ENCODE measurements at regions not wholly inside any gene's neighbourhood (a gene's known extent, or its start where the extent isn't known, plus 50 kb on each side); places are given as distances from the start of the nearest gene placed in this dataset.

- DNase-seq: no peak
Measured at GRCh38 chr13:52975969-52976368, 52.6 kb upstream of the OLFM4 start.

- DNase-seq: no peak
Measured at GRCh38 chr13:52975161-52975560, 53.5 kb upstream of the OLFM4 start.

GRCh38 chr13:52974711-52975110 lies 53.9 kb upstream of the OLFM4 start:
- no peak for DNase-seq

GRCh38 chr13:52969373-52969772 lies 59.2 kb upstream of the OLFM4 start:
- DNase-seq: no peak

- DNase-seq: peak; percentile 74 to 79
Measured at GRCh38 chr13:52968074-52968700, 60.4 kb upstream of the OLFM4 start.

GRCh38 chr13:52961987-52962386 lies 66.6 kb upstream of the OLFM4 start:
- no peak for DNase-seq

GRCh38 chr13:52961256-52961910 lies 67.2 kb upstream of the OLFM4 start:
- DNase-seq: no peak

GRCh38 chr13:52955472-52955874 lies 73.1 kb upstream of the OLFM4 start:
- no peak for DNase-seq

GRCh38 chr13:52954838-52955237 lies 73.8 kb upstream of the OLFM4 start:
- DNase-seq: no peak

- DNase-seq: no peak
Measured at GRCh38 chr13:52950436-52950956, 78.1 kb upstream of the OLFM4 start.

- no peak for DNase-seq
Measured at GRCh38 chr13:52949742-52950141, 78.9 kb upstream of the OLFM4 start.

- no peak for DNase-seq
Measured at GRCh38 chr13:52949044-52949443, 79.6 kb upstream of the OLFM4 start.

GRCh38 chr13:52947921-52948373 lies 80.7 kb upstream of the OLFM4 start:
- peak; percentile 65 to 76 for DNase-seq

GRCh38 chr13:52945348-52945747 lies 83.3 kb upstream of the OLFM4 start:
- DNase-seq: peak; percentile 50 to 77

GRCh38 chr13:52944697-52945096 lies 83.9 kb upstream of the OLFM4 start:
- DNase-seq: peak; percentile 24 to 58

- DNase-seq: no peak
Measured at GRCh38 chr13:52938065-52938464, 89.6 kb upstream of the PCDH8 start.

- DNase-seq: no peak
Measured at GRCh38 chr13:52936806-52937205, 88.4 kb upstream of the PCDH8 start.

GRCh38 chr13:52934258-52934657 lies 85.8 kb upstream of the PCDH8 start:
- DNase-seq: no peak

- no peak for DNase-seq
Measured at GRCh38 chr13:52933547-52934210, 85.2 kb upstream of the PCDH8 start.

- no peak for DNase-seq
Measured at GRCh38 chr13:52933099-52933498, 84.7 kb upstream of the PCDH8 start.

- no peak for DNase-seq
Measured at GRCh38 chr13:52932649-52933048, 84.2 kb upstream of the PCDH8 start.

GRCh38 chr13:52931539-52932431 lies 83.3 kb upstream of the PCDH8 start:
- no peak for DNase-seq

- no peak for DNase-seq
Measured at GRCh38 chr13:52931131-52931530, 82.7 kb upstream of the PCDH8 start.

Measured in inflammatory macrophage (primary cell).